NCI-H524 (cell line): ENCODE measurements at regions not wholly inside any gene's neighbourhood (a gene's known extent, or its start where the extent isn't known, plus 50 kb on each side); places are given as distances from the start of the nearest gene placed in this dataset.

Experiments
- DNase-seq, 2 experiments: peaks; one replicate each; lab custom pipeline; 2025; lab: John Stamatoyannopoulos, UW

GRCh38 chr11:112858289-112859023 is 102.8 kb upstream of the NCAM1 start:
- DNase-seq, result no peak

- DNase-seq, result no peak
Measured at GRCh38 chr11:112859787-112860186, 101.4 kb upstream of the NCAM1 start.

GRCh38 chr11:112861356-112861755 is 99.9 kb upstream of the NCAM1 start:
- DNase-seq, result no peak

- no peak for DNase-seq
Measured at GRCh38 chr11:112863305-112863704, 97.9 kb upstream of the NCAM1 start.

- peak in 1 of 2 experiments; percentile 51 for DNase-seq
Measured at GRCh38 chr11:112864672-112865071, 96.5 kb upstream of the NCAM1 start.

GRCh38 chr11:112871909-112872500 is 89.2 kb upstream of the NCAM1 start:
- DNase-seq, result peak; percentile 93 to 94

GRCh38 chr11:112874980-112875379 is 86.2 kb upstream of the NCAM1 start:
- no peak for DNase-seq

GRCh38 chr11:112877581-112877980 is 83.6 kb upstream of the NCAM1 start:
- DNase-seq, result no peak

GRCh38 chr11:112878033-112878601 is 83.1 kb upstream of the NCAM1 start:
- peak; percentile 47 to 62 for DNase-seq

GRCh38 chr11:112880495-112880894 is 80.7 kb upstream of the NCAM1 start:
- no peak for DNase-seq

GRCh38 chr11:112881461-112881860 is 79.8 kb upstream of the NCAM1 start:
- DNase-seq, result peak; percentile 87 to 93

- no peak for DNase-seq
Measured at GRCh38 chr11:112882494-112883381, 78.5 kb upstream of the NCAM1 start.

- DNase-seq, result no peak
Measured at GRCh38 chr11:112884012-112884767, 77.0 kb upstream of the NCAM1 start.

- no peak for DNase-seq
Measured at GRCh38 chr11:112885744-112886433, 75.3 kb upstream of the NCAM1 start.

- no peak for DNase-seq
Measured at GRCh38 chr11:112886434-112887370, 74.5 kb upstream of the NCAM1 start.

- DNase-seq, result no peak
Measured at GRCh38 chr11:112889446-112889845, 71.8 kb upstream of the NCAM1 start.

GRCh38 chr11:112899235-112900006 is 61.8 kb upstream of the NCAM1 start:
- no peak for DNase-seq

GRCh38 chr11:112901924-112902323 is 59.3 kb upstream of the NCAM1 start:
- DNase-seq, result no peak

- peak in 1 of 2 experiments; percentile 12 for DNase-seq
Measured at GRCh38 chr11:112902361-112903011, 58.7 kb upstream of the NCAM1 start.
